MM.1S (cell line): ENCODE measurements at regions not wholly inside any gene's neighbourhood (a gene's known extent, or its start where the extent isn't known, plus 50 kb on each side); places are given as distances from the start of the nearest gene placed in this dataset.
"Not testable (repeated sequence)": the region's sequence is repeated elsewhere in the genome, so short reads cannot be mapped to it uniquely, and the experiment has no call there.

Source experiments
- DNase-seq: peaks from one replicate; pipeline ENCODE4 v3.0.0-alpha.2; 2015
- H2AFZ ChIP-seq: fragments of 300-600 bp; sonication (generic); 2 replicates; pipeline ENCODE4 v1.6.0; 2016; ENCODE audit warnings: antibody characterized with exemption, low read length
- H3F3A ChIP-seq: fragments of 300-600 bp; sonication (generic); 2 replicates; pipeline ENCODE4 v1.6.1; 2016; ENCODE audit warnings: mild to moderate bottlenecking, antibody characterized with exemption, low read length, moderate library complexity, mixed read lengths; ENCODE audit not compliant: insufficient read depth
- H3K27ac ChIP-seq: fragments of 300-600 bp; sonication (generic); 2 replicates; pipeline ENCODE4 v1.5.1; 2016; ENCODE audit warnings: mild to moderate bottlenecking, low read length
- H3K27me3 ChIP-seq: fragments of 300-600 bp; sonication (generic); replicated peaks from 2 replicates; pipeline ENCODE4 v1.6.0; 2016; ENCODE audit warnings: low read length; ENCODE audit not compliant: insufficient read depth
- H3K36me3 ChIP-seq: fragments of 300-600 bp; sonication (generic); replicated peaks from 2 replicates; pipeline ENCODE4 v1.6.1; 2016; ENCODE audit warnings: mild to moderate bottlenecking, low read length, mixed read lengths; ENCODE audit not compliant: insufficient read depth
- H3K4me1 ChIP-seq: fragments of 300-600 bp; sonication (generic); 2 replicates; pipeline ENCODE4 v1.6.1; 2016; ENCODE audit warnings: low read length, mixed read lengths
- H3K4me2 ChIP-seq: fragments of 300-600 bp; sonication (generic); 2 replicates; pipeline ENCODE4 v1.6.0; 2016; ENCODE audit warnings: low read depth, low read length
- H3K4me3 ChIP-seq: fragments of 300-600 bp; sonication (generic); 2 replicates; pipeline ENCODE4 v1.5.1; 2016; ENCODE audit warnings: low read length, mixed read lengths
- H3K79me2 ChIP-seq: fragments of 300-600 bp; sonication (generic); 2 replicates; pipeline ENCODE4 v1.6.1; 2016; ENCODE audit warnings: mixed run types, low read length, mixed read lengths
- H3K9ac ChIP-seq: fragments of 300-600 bp; sonication (generic); 2 replicates; pipeline ENCODE4 v1.6.1; 2016; ENCODE audit warnings: low read length, mixed read lengths
- H3K9me2 ChIP-seq: fragments of 300-600 bp; sonication (generic); replicated peaks from 2 replicates; pipeline ENCODE4 v1.6.1; 2016; ENCODE audit warnings: mild to moderate bottlenecking, low read length, mixed read lengths; ENCODE audit not compliant: insufficient read depth
- H3K9me3 ChIP-seq: fragments of 300-600 bp; sonication (generic); replicated peaks from 2 replicates; pipeline ENCODE4 v1.6.1; 2016; ENCODE audit warnings: mild to moderate bottlenecking, low read length, mixed read lengths; ENCODE audit not compliant: insufficient read depth
- H4K20me1 ChIP-seq: fragments of 300-600 bp; sonication (generic); 2 replicates; pipeline ENCODE4 v1.6.1; 2016; ENCODE audit warnings: mild to moderate bottlenecking, low read length, moderate library complexity, mixed read lengths; ENCODE audit not compliant: insufficient read depth
- CTCF ChIP-seq: fragments of 300-600 bp; sonication (generic); IDR thresholded peaks from 2 replicates; pipeline ENCODE4 v1.5.1; 2016; ENCODE audit warnings: antibody characterized with exemption, low read length, mixed read lengths
- EZH2 ChIP-seq: fragments of 300-600 bp; sonication (generic); optimal IDR thresholded peaks from 2 replicates; pipeline ENCODE3; 2017; ENCODE audit warnings: low read depth, mild to moderate bottlenecking, antibody characterized with exemption, low read length, mixed read lengths
- EZH2phosphoT487 ChIP-seq: fragments of 300-600 bp; sonication (generic); IDR thresholded peaks from 2 replicates; pipeline ENCODE4 v1.6.1; 2018; ENCODE audit warnings: antibody characterized with exemption, low read length

- Histone ChIP-seq H3K36me3 (no peaks in the 10 kb centered on the region), H3K79me2 (no peaks in the 10 kb centered on the region), H3K9me3 (no peaks in the 10 kb centered on the region), H3K4me2 (no peak overlapping the region), H4K20me1 (no peaks in the 10 kb centered on the region), H3F3A (peaks cover 17% of the 10 kb centered on the region), H2AFZ (no peak overlapping the region), H3K9me2 (no peaks in the 10 kb centered on the region), H3K4me1 (peaks cover 32% of the 10 kb centered on the region), H3K9ac (no peak overlapping the region), H3K27me3 (no peaks in the 10 kb centered on the region), H3K27ac (no peak overlapping the region), H3K4me3 (no peak overlapping the region)
- TF ChIP-seq EZH2phosphoT487 (no peak), CTCF (no peak), EZH2 (no peak)
- DNase-seq = no peak
Observed at GRCh38 chr10:123393170-123393569, 239.0 kb downstream of the BUB3 start.

DNA sequence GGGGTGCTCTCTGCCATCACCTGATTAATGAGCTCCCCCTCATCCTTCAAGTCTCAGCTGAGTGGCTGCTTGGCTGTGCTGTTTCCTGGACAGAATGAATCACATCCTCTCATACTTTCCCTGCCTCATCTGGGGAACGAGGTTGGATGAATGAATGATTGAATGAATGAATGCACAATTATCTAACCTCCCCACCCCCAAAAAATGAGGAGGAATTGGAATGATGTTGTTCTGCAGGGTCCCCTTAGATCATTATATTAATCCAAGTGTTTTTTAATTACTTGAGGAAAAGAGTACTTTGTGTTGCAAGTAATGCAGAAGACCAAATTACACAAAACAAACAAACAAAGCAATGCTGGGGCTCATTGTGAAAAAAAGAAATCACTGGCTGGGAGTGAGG lies 240.2 kb downstream of the BUB3 start:
- Histone ChIP-seq H2AFZ (no peak overlapping the region), H3F3A (peaks cover 29% of the 10 kb centered on the region), H3K9me3 (no peaks in the 10 kb centered on the region), H3K36me3 (no peaks in the 10 kb centered on the region), H3K4me1 (peaks cover 41% of the 10 kb centered on the region), H3K4me3 (no peak overlapping the region), H3K9ac (no peak overlapping the region), H3K27ac (no peak overlapping the region), H3K27me3 (no peaks in the 10 kb centered on the region), H3K9me2 (no peaks in the 10 kb centered on the region), H3K79me2 (no peaks in the 10 kb centered on the region), H4K20me1 (no peaks in the 10 kb centered on the region), H3K4me2 (no peak overlapping the region)
- no peak for DNase-seq
- TF ChIP-seq EZH2phosphoT487 = no peak
- no peak for TF ChIP-seq CTCF
- no peak for TF ChIP-seq EZH2

GRCh38 chr10:123395234-123395633 lies 241.0 kb downstream of the BUB3 start:
- not testable (repeated sequence) for H4K20me1 ChIP-seq, H3K4me2 ChIP-seq, H3K9ac ChIP-seq, H2AFZ ChIP-seq, H3K9me2 ChIP-seq, H3K9me3 ChIP-seq, H3K79me2 ChIP-seq, H3K4me3 ChIP-seq, H3K27ac ChIP-seq, DNase-seq, H3K27me3 ChIP-seq, H3K36me3 ChIP-seq
- Histone ChIP-seq H3K4me1 (peaks cover 50% of the 10 kb centered on the region), H3F3A (peaks cover 30% of the 10 kb centered on the region)

- Histone ChIP-seq H3K9ac (no peak overlapping the region), H3F3A (peaks cover 30% of the 10 kb centered on the region), H2AFZ (no peak overlapping the region), H3K79me2 (no peaks in the 10 kb centered on the region), H3K36me3 (no peaks in the 10 kb centered on the region), H3K9me3 (no peaks in the 10 kb centered on the region), H3K4me1 (peaks cover 56% of the 10 kb centered on the region), H3K9me2 (no peaks in the 10 kb centered on the region), H3K4me2 (no peak overlapping the region), H3K27me3 (no peaks in the 10 kb centered on the region), H3K4me3 (no peak overlapping the region), H4K20me1 (no peaks in the 10 kb centered on the region), H3K27ac (no peak overlapping the region)
- TF ChIP-seq EZH2 = no peak
- TF ChIP-seq CTCF = no peak
- TF ChIP-seq EZH2phosphoT487 = no peak
- DNase-seq = no peak
Observed at GRCh38 chr10:123395906-123396305, 241.7 kb downstream of the BUB3 start.
